Dedifferentiated amniotic fluid mesenchymal stem cell (primary cell): ENCODE measurements at regions not wholly inside any gene's neighbourhood (a gene's known extent, or its start where the extent isn't known, plus 50 kb on each side); places are given as distances from the start of the nearest gene placed in this dataset.
"Not testable (repeated sequence)": the region's sequence is repeated elsewhere in the genome, so short reads cannot be mapped to it uniquely, and the experiment has no call there.

Experiments used
- DNase-seq: peaks from one replicate; pipeline ENCODE4 v3.0.0-alpha.2; 2016; ENCODE audit errors: extremely low spot score

DNA sequence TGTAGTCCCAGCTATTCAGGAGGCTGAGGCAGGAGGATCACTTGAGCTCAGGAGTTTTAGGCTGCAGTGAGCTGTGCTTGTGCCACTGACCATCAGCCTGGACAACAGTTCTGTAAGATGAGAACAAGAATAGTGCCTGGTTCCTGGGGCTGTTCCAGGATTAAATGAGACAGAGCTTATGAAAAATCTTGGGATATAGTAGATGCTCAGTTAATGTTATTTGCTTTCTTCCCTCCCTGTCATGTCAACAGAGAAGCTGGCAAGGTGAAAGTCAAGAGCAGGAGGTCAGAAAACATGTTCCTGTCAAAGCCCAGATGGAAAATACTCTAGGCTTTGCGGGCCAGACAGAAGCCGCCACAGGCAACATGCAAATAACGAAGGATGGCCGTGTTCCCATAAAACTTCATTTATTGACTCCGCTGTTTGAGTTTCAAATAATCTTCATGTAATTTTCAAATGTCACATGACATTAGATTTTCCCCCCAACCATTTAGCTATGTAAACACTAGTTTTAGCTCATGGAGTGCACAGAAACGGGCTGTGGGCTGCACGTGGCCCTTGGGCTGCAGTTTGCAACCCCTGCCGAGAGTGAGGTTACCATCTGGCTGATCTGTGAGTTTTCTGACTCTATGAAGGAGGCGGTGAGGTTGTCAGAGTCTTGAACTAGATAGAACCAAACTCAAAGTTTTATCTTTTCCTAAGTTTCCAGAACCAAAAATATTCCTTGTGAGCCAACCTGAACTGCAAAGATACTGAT lies 63.4 kb upstream of the PMEPA1 start:
- DNase-seq, result no peak

DNA sequence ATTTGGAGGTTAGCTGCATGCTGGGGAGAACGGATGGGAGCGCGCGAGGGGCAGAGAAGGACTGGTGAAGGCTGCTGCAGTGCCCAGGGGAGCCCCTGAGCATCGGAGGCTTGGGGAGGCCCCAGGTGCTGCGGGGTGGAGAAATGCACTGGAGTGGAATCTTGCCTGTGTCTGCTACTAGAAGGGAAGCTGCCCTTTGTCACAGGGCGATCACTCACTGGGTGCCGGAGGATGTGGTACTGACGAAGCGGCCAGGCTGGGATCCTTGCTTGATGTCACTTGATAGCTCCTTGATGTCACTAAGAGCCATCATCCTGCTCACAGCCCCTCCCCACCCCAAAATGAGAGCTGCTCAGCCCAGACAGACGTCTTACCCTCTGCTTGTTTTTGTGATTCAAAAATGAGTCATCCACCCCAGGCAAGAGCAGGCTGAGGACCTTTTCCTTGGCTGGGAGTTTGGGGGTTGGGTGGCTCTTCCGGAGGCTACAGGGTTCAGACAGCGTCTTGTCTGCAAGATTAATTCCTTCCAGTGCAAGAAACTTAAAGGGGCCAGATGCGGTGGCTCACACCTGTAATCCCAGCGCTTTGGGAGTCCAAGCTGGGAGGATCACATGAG lies 62.6 kb upstream of the PMEPA1 start:
- DNase-seq, result peak; percentile 18

DNA sequence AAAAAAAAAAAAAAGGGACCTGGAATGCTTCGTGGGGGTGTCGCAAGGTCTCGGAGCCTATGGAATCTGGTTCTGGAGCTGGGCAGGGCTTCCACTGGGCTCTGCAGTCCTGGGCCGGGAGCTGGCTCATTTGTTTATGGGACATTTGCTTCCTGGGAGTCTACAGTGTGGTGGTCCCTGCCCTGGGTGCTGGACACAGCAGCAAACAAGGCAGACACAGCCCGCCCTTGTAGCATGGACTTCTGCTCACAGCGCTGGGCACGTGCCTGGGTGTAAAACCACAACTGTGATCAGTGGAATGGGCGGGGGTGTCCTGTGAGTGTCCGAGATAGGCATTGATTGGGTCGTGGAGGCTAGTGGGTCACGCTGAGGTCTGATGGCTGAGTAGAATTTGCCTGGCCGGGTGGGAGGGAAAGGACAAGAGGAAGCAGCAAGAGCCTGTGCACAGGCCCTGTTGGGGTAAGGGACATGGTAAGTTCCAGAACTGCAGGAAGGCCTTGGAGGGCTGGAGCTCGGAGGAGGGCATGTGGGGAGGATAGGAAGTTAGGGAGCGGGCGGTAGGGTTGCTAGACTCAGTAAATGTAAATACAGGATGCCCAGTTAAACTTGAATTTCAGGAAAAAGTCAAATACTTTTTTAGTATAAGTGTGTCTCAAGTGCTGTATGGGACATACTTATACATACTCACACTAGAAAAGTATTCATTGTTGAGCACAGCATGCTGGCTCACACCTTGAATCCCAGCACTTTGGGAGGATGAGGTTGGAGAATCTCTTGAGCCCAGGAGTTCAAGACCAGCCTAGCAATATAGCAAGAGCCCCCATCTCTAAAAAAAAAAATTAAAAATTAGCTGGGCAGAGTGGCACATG lies 61.3 kb upstream of the PMEPA1 start:
- no peak for DNase-seq

DNA sequence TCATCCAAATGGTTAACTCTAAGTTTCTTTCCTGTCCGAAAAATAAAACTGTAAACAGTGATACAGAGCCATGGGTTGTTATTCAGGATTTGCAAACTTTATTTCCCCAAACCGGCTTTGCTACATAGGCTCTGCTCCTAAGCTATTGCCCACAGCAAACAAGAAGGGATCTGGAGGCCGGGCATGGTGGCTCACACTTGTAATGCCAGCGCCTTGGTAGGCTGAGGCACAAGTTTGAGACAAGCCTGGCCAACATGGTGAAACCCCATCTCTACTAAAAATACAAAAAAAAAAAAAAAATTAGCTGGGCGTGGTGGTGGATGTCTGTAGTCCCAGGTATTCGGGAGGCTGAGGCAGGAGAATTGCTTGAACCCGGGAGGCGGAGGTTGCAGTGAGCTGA lies 60.6 kb upstream of the PMEPA1 start:
- not testable (repeated sequence) for DNase-seq

DNA sequence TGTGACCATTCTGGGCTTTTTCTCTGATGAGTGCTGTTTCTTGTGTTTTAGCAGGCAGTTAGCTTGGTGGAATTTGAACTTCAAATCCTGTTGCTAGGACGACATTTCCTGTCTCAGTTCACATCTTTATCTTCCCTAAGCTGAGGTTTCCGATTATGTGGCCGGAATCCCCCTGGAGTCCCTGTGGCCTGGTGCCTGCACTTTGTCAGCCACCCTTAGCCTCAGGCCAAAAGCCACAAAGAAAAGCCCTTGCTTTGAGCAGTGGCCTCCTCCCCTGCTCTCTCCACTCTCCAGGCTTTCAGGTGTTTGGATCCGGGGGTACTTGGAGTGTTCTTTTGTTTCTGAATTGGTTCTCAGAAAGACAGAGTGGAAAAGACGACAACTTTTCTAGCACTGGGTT lies 59.9 kb upstream of the PMEPA1 start:
- no peak for DNase-seq

DNA sequence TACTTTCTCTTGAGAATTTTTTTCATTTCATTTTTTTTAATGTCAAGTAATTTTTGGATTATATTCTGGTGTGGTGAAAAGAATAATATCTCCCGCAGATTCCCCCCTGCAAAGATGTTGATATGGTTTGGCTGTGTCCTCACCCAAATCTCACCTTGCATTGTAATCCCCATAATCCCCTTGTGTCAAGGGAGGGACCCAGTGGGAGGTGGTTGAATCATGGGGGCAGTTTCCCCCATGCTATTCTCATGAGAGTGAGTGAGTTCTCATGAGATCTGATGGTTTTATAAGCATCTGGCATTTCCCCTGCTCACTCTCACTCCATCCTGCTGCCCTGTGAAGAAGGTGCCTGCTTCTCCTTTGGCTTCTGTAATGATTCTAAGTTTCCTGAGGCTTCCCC lies 58.7 kb upstream of the PMEPA1 start:
- DNase-seq, result no peak

DNA sequence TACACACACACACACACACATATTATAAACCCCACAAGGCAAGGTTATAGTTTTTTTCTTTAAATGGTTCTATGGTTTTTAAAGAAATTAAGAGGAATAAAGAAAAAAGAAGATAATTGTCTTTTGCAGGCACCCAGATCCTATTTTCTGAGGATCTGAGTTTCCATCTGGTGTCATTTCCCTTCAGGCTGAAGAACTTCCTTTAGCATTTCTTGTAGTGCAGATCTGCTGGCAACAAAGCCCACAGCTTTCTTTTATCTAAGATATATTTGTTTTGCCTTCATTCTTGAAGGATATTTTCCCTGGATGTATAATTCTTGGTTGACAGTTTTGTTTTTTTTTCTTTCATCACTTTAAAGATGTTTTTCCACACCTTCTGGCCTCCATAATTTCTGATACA lies 57.6 kb upstream of the PMEPA1 start:
- no peak for DNase-seq

DNA sequence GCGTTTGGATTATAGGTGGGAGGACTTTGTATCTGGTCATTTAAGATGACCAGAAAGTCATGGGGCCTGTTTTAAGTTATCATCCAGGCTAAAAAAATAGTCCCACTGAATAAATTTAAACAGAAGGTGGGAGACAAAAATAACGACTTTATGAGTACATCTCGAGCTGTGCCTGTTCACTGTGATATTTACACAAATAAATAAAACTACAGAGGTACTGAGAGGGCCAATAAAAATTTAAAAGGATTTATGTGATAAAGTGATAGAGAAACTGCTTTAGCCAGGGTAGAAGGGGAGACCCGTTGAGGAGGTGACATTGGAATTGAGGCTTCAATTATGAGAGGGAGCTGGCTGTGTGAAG lies 53.4 kb upstream of the PMEPA1 start:
- DNase-seq, result no peak

DNA sequence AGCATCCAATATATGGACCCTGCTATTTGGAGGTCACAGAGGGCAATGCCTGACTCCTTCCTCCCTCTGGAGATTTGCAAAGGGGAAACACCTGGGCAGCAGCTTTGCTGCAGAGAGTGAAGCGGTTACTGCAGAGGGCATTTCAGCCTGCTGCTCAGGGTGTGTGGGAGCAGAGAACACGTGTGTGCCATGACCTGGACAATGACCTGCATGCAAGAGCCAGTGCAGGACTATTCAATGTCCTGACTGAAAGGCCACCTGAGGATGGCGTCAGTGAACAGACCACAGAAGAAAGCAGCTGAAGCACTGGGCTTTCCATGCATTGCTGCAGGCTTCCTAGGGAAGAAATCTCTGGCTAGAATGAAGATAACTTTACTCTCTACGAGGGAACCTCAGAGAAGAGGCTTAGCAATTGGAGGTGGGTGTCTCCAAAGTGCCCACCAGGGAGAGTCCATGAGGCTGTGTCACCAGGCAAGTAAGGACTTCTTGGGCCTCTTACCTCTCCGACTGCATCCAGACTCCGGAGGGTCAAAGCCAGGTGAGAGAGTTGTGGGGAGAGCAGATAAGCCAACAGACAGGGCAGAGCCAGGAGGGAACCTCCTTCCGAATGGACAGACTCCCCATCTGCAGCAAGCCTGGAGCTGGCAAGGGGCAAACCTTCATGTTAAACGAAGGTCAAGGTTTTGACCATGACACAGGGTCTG lies 52.9 kb upstream of the PMEPA1 start:
- no peak for DNase-seq

DNA sequence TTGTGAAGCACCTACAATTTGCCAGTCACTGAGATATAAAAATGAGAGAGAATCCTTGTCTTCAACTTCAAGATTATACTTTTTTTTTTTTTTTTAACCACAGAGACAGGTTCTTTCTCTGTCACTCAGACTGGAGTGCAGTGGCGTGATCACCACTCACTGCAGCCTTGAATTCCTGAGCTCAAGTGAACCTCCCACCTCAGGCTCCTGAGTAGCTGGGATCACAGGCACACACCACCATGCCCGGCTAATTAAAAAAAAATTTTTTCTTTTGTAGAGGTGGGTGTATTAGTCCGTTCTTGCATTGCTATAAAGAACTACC lies 51.6 kb upstream of the PMEPA1 start:
- no peak for DNase-seq

DNA sequence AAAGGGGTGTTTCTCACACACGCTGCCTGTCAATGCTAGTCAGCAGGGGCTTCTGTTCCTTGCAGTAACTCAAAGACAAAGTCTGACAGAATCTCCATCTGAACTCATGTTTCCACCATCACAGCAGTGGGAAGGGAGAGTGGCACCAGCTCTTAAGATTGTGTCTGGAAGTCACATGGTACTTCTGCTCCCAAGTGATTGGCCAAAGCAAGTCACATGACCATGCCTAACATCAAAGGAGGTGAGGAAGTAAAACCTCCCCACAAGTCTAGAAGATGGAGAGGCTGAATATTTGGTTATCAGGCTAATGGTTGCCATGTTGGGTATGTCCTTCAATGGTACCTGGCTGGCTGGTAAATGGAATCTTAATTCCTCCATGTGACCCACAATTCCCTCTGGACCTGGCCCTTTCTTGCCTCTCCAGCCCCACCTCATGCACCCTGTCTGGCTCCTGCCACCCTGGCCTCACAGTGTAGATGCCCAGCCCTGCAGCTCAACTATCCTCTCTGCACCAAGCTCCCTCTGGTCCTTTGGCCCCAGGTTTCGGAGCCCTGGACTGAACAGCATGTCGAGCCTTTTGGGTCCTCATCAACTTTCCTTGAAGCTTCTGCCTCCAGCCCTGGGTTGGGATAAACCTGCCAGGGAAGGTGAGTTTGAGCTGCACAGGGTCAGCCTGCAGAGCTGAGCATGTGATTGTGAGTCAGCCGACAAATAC lies 51.0 kb upstream of the PMEPA1 start:
- DNase-seq, result no peak

DNA sequence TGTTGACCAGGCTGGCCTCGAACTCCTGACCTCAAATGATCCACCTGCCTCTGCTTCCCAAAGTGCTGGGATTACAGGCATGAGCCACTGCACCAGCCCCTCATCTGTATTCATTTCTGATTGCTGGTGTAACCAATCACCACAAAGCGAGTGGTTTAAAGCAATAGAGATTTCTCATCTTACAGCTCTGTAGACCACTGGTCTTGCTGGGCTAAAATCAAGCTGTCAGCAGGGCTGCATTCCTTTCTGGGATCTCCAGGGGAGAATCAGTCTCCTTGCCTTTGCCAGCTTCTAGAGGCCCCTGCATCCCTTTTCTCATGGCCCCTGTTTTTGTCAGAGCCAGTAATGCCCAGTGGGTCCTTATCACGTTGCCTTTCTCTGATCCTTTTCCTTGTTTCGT lies 49.9 kb upstream of the PMEPA1 start:
- no peak for DNase-seq
